ENCODE measurements at regions not wholly inside any gene's neighbourhood (a gene's known extent, or its start where the extent isn't known, plus 50 kb on each side); places are given as distances from the start of the nearest gene placed in this dataset.

- no peak overlapping the region for H3K27ac ChIP-seq
- TF ChIP-seq ZFX (IDR thresholded peaks at IDR 0.05; ENCODE audit: borderline replicate concordance) (no peak), CTCF (IDR thresholded peaks at IDR 0.05) (no peak)
Measured at GRCh38 chr2:11065833-11066485, 89.3 kb upstream of the SLC66A3 start.

- no peak overlapping the region for H3K27ac ChIP-seq
- TF ChIP-seq ZFX (IDR thresholded peaks at IDR 0.05; ENCODE audit: borderline replicate concordance) (no peak), CTCF (IDR thresholded peaks at IDR 0.05) (no peak)
Measured at GRCh38 chr2:11067221-11068078, 87.8 kb upstream of the SLC66A3 start.

GRCh38 chr2:11068079-11068741, 87.1 kb upstream of the SLC66A3 start:
- no peak for TF ChIP-seq CTCF (IDR thresholded peaks at IDR 0.05)
- no peak for TF ChIP-seq ZFX (IDR thresholded peaks at IDR 0.05; ENCODE audit: borderline replicate concordance)
- H3K27ac ChIP-seq: no peak overlapping the region

GRCh38 chr2:11068856-11069526, 86.3 kb upstream of the SLC66A3 start:
- TF ChIP-seq CTCF (IDR thresholded peaks at IDR 0.05) (no peak), ZFX (IDR thresholded peaks at IDR 0.05; ENCODE audit: borderline replicate concordance) (no peak)
- no peak overlapping the region for H3K27ac ChIP-seq

GRCh38 chr2:11069566-11070185, 85.6 kb upstream of the SLC66A3 start:
- no peak for TF ChIP-seq CTCF (IDR thresholded peaks at IDR 0.05)
- no peak for TF ChIP-seq ZFX (IDR thresholded peaks at IDR 0.05; ENCODE audit: borderline replicate concordance)
- no peak overlapping the region for H3K27ac ChIP-seq

GRCh38 chr2:11071211-11071610, 84.1 kb upstream of the SLC66A3 start:
- H3K27ac ChIP-seq: no peak overlapping the region
- TF ChIP-seq CTCF (IDR thresholded peaks at IDR 0.05): no peak
- TF ChIP-seq ZFX (IDR thresholded peaks at IDR 0.05; ENCODE audit: borderline replicate concordance): no peak
